ENCODE measurements at regions not wholly inside any gene's neighbourhood (a gene's known extent, or its start where the extent isn't known, plus 50 kb on each side); places are given as distances from the start of the nearest gene placed in this dataset.

GRCh38 chr13:89737051-89737450, 1610.4 kb upstream of the MIR17HG start:
- H3K27ac Mint-ChIP-seq: no peak overlapping the region
- DNase-seq (ENCODE audit: low spot score) (no peak), ATAC-seq (no peak)
- Histone ChIP-seq H3K4me1 (ENCODE audit: insufficient read depth) (no peaks in the 10 kb centered on the region), H3K36me3 (ENCODE audit: insufficient read depth) (no peaks in the 10 kb centered on the region), H3K4me3 (no peak overlapping the region), H2AFZ (no peak overlapping the region), H3K27me3 (ENCODE audit: insufficient read depth) (no peaks in the 10 kb centered on the region), H4K20me1 (replicated peaks; ENCODE audit: insufficient read depth) (no peaks in the 10 kb centered on the region), H3K27ac (ENCODE audit: low read depth) (no peak overlapping the region), H3K9me2 (ENCODE audit: insufficient read depth) (no peaks in the 10 kb centered on the region), H3F3A (replicated peaks; ENCODE audit: low read depth) (no peaks in the 10 kb centered on the region), H3K4me2 (no peak overlapping the region), H3K79me2 (replicated peaks; ENCODE audit: insufficient read depth) (no peaks in the 10 kb centered on the region)
- no peaks in the 10 kb centered on the region for H3K4me1 Mint-ChIP-seq
- TF ChIP-seq POLR2AphosphoS5 (IDR thresholded peaks at IDR 0.05; ENCODE audit: low read depth) (no peak), EZH2phosphoT487 (IDR thresholded peaks at IDR 0.05; ENCODE audit: unreplicated experiment) (no peak), ZNF462 (CRISPR knock-in tag; IDR thresholded peaks at IDR 0.05) (no peak), NANOG (IDR thresholded peaks at IDR 0.05; ENCODE audit: borderline replicate concordance) (no peak), ZNF114 (CRISPR knock-in tag; IDR thresholded peaks at IDR 0.05) (no peak), ETS1 (IDR thresholded peaks at IDR 0.05) (no peak), EZH2 (IDR thresholded peaks at IDR 0.05; ENCODE audit: low read depth, unreplicated experiment) (no peak), CREB1 (CRISPR knock-in tag; IDR thresholded peaks at IDR 0.05; ENCODE audit: low read depth) (no peak), ZNF331 (CRISPR knock-in tag; IDR thresholded peaks at IDR 0.05; ENCODE audit: low read depth) (no peak), STAT1 (IDR thresholded peaks at IDR 0.05; ENCODE audit: unreplicated experiment) (no peak), CTCF (conservative IDR thresholded peaks at IDR 0.05; ENCODE audit: low read depth in 2 of 2) (no peak)
- TF ChIP-seq, protein P1, sequence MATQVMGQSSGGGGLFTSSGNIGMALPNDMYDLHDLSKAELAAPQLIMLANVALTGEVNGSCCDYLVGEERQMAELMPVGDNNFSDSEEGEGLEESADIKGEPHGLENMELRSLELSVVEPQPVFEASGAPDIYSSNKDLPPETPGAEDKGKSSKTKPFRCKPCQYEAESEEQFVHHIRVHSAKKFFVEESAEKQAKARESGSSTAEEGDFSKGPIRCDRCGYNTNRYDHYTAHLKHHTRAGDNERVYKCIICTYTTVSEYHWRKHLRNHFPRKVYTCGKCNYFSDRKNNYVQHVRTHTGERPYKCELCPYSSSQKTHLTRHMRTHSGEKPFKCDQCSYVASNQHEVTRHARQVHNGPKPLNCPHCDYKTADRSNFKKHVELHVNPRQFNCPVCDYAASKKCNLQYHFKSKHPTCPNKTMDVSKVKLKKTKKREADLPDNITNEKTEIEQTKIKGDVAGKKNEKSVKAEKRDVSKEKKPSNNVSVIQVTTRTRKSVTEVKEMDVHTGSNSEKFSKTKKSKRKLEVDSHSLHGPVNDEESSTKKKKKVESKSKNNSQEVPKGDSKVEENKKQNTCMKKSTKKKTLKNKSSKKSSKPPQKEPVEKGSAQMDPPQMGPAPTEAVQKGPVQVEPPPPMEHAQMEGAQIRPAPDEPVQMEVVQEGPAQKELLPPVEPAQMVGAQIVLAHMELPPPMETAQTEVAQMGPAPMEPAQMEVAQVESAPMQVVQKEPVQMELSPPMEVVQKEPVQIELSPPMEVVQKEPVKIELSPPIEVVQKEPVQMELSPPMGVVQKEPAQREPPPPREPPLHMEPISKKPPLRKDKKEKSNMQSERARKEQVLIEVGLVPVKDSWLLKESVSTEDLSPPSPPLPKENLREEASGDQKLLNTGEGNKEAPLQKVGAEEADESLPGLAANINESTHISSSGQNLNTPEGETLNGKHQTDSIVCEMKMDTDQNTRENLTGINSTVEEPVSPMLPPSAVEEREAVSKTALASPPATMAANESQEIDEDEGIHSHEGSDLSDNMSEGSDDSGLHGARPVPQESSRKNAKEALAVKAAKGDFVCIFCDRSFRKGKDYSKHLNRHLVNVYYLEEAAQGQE (IDR thresholded peaks at IDR 0.05; ENCODE audit: unreplicated experiment): no peak
- H3K36me3 Mint-ChIP-seq (ENCODE audit: low read depth): no peaks in the 10 kb centered on the region
- H3K27me3 Mint-ChIP-seq (ENCODE audit: insufficient read depth, low read depth, poor library complexity): no peaks in the 10 kb centered on the region
- H3K9me3 Mint-ChIP-seq: no peaks in the 10 kb centered on the region
- no peak overlapping the region for H3K4me3 Mint-ChIP-seq

All from GM23338 (cell line).